Tibial nerve (tissue), 4 donors: ENCODE measurements at regions not wholly inside any gene's neighbourhood (a gene's known extent, or its start where the extent isn't known, plus 50 kb on each side); places are given as distances from the start of the nearest gene placed in this dataset.

ENCODE experiments used
- DNase-seq, 2 donors: peaks; one replicate each; pipeline ENCODE4 v3.0.0-alpha.2; 2019; ENCODE audit warnings: low spot score in 2 of 2
- H3K27ac ChIP-seq, 4 donors: fragments of 200-600 bp; sonication (generic) in 3 of 4; one replicate each; pipeline ENCODE4 v1.5.1; 2017 to 2019; ENCODE audit warnings: mild to moderate bottlenecking in 1 of 4
- H3K27me3 ChIP-seq, 2 donors: fragments of 200-600 bp; sonication (generic) in 1 of 2; one replicate each; pipeline versions ENCODE4 v1.5.1 to v1.6.0; 2017 to 2019
- H3K36me3 ChIP-seq, 3 donors: fragments of 200-600 bp; sonication (generic); one replicate each; pipeline ENCODE4 v1.5.1; 2018 to 2019
- H3K4me1 ChIP-seq, 4 donors: fragments of 200-600 bp; sonication (generic) in 3 of 4; one replicate each; pipeline ENCODE4 v1.5.1; 2017 to 2019
- H3K4me3 ChIP-seq, 4 donors: fragments of 200-600 bp; sonication (generic) in 3 of 4; one replicate each; pipeline ENCODE4 v1.5.1; 2017 to 2019; ENCODE audit warnings: mild to moderate bottlenecking in 1 of 4, moderate library complexity in 1 of 4
- H3K9me3 ChIP-seq, 4 donors: fragments of 200-600 bp; sonication (generic) in 3 of 4; one replicate each; pipeline ENCODE4 v1.5.1; 2017 to 2019
- CTCF ChIP-seq, 5 experiments: fragments of 200-600 bp in 3 of 5; fragments of 450-650 bp in 2 of 5; sonication (generic) in 3 of 5; IDR thresholded peaks; one replicate each; pipeline ENCODE4 v1.5.1; 2016 to 2019; ENCODE audit warnings: antibody characterized with exemption in 5 of 5, mild to moderate bottlenecking in 3 of 5, moderate library complexity in 2 of 5
- EP300 ChIP-seq, 2 donors: sonication (generic); formaldehyde crosslinking; IDR thresholded peaks; one replicate each; pipeline ENCODE4 v1.6.1; 2017; ENCODE audit warnings: antibody characterized with exemption in 2 of 2, mild to moderate bottlenecking in 1 of 2
- POLR2A ChIP-seq, 2 donors: fragments of 450-650 bp; IDR thresholded peaks; one replicate each; pipeline ENCODE4 v1.6.1; 2017; ENCODE audit warnings: antibody characterized with exemption in 2 of 2, mild to moderate bottlenecking in 2 of 2, moderate library complexity in 2 of 2
- WGBS, 2 donors: methylation state at CpG; one replicate each; pipeline ENCODE4 v1.1.5; 2018; 5-methylcytosine and 5-hydroxymethylcytosine counted together

DNA sequence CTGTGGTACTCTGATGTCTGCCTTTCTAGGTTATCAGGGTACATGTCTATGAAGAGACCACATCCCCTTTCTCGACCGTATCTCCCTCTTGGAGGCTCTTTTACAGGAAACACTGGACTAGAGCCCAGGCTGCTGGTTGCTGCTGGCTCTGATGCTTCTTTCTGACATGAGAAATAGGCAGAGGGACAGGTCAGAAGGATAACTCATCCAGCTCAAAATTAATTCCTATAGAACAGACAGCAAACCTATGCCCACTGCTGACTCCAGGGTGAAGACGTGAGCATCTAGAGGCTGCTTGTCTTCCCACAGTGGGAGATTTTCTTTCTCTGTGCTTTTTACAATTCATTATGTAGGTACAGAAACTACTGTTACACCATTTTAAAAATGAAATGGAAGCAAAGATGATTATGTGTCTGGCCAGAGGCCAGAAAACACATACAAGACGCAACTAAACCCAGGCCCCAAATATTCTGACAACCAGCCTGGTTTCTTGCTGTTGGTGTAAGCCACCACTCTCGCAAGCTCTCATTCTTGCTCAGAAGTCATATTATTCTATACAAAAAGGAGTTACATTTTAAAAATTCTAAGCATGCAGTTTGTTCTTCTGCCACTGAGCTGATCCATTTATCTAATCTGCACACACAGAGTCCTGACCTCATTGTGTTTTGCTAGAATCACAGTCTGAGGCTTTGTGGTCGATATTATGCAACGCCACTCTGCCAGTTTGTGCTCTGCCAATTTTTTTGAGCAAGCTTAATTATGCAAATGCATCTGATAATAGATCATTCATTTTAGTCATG is 424.3 kb downstream of the KIF20B start:
- DNase-seq, result no peak
- TF ChIP-seq EP300 (IDR thresholded peaks at IDR 0.05) (no peak), POLR2A (IDR thresholded peaks at IDR 0.05) (no peak), CTCF (IDR thresholded peaks at IDR 0.05) (no peak)
- WGBS, 2 donors, result 43 to 54% methylated on average over 7 of the region's 7 CpGs
- Histone ChIP-seq H3K36me3 (no peaks in the 10 kb centered on the region), H3K27ac (no peak overlapping the region), H3K27me3 (no peaks in the 10 kb centered on the region), H3K9me3 (no peaks in the 10 kb centered on the region), H3K4me3 (no peak overlapping the region), H3K4me1 (peaks cover 0 to 5% (median 0%) of the 10 kb centered on the region in 4 donors)

DNA sequence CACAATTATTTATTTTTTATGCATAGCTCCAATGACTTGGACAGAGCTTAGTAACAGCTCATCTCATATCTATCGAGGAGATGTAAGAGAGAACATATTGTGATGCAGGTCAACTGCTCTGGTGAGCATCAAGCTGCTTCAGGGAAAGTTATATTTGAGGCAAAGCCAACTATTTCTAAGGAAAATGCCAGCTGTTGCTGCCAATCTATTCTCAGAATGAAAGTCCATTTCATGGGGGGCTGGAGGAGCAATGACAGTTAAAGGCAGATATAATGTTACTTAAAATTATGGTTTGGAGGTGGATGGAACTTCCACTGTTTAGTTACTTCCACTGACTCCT is 424.8 kb downstream of the KIF20B start:
- Histone ChIP-seq H3K27me3 (no peaks in the 10 kb centered on the region), H3K36me3 (no peaks in the 10 kb centered on the region), H3K27ac (no peak overlapping the region), H3K4me3 (no peak overlapping the region), H3K4me1 (peaks cover 0 to 5% (median 0%) of the 10 kb centered on the region in 4 donors), H3K9me3 (no peaks in the 10 kb centered on the region)
- no peak for DNase-seq
- no peak for TF ChIP-seq POLR2A (IDR thresholded peaks at IDR 0.05)
- no peak for TF ChIP-seq CTCF (IDR thresholded peaks at IDR 0.05)
- TF ChIP-seq EP300 (IDR thresholded peaks at IDR 0.05), result no peak
- WGBS, 2 donors, result 50 to 59% methylated on average over 1 of the region's 1 CpG

- Histone ChIP-seq H3K4me1 (peaks cover 0 to 2% (median 0%) of the 10 kb centered on the region in 4 donors), H3K27ac (no peak overlapping the region), H3K4me3 (no peak overlapping the region), H3K9me3 (peaks cover 0 to 20% (median 2%) of the 10 kb centered on the region in 4 donors), H3K27me3 (no peaks in the 10 kb centered on the region), H3K36me3 (no peaks in the 10 kb centered on the region)
- TF ChIP-seq CTCF (IDR thresholded peaks at IDR 0.05) (no peak), POLR2A (IDR thresholded peaks at IDR 0.05) (no peak), EP300 (IDR thresholded peaks at IDR 0.05) (no peak)
- DNase-seq, result no peak
- WGBS, 2 donors, result 80 to 84% methylated on average over 2 of the region's 2 CpGs
These were observed 429.1 kb downstream of the KIF20B start for GRCh38 chr10:90130321-90131086.

DNA sequence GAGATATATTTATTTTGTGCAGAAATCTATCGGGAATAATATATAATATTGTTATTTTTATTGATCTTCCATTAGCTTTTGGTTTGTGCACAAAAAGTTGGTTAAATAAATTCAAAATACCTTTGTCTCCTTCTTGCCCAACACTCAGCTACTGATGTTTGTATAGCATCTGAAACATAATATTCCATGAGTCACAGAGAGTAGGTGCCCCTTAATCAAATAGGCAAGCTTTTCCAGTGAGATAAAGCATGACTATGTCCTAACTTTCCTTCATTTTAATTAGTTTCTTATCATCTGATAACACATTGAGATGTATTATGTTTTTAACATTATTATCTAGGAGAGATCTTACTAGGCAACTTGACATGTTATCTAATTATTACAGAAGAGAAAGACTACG is 432.2 kb downstream of the KIF20B start:
- Histone ChIP-seq H3K27me3 (no peaks in the 10 kb centered on the region), H3K4me1 (no peaks in the 10 kb centered on the region), H3K36me3 (no peaks in the 10 kb centered on the region), H3K27ac (no peak overlapping the region), H3K4me3 (no peak overlapping the region), H3K9me3 (peaks cover 0 to 51% (median 17%) of the 10 kb centered on the region in 4 donors)
- WGBS, 2 donors, result 90% methylated on average over 2 of the region's 2 CpGs
- no peak for DNase-seq
- TF ChIP-seq EP300 (IDR thresholded peaks at IDR 0.05) (no peak), CTCF (IDR thresholded peaks at IDR 0.05) (no peak), POLR2A (IDR thresholded peaks at IDR 0.05) (no peak)

DNA sequence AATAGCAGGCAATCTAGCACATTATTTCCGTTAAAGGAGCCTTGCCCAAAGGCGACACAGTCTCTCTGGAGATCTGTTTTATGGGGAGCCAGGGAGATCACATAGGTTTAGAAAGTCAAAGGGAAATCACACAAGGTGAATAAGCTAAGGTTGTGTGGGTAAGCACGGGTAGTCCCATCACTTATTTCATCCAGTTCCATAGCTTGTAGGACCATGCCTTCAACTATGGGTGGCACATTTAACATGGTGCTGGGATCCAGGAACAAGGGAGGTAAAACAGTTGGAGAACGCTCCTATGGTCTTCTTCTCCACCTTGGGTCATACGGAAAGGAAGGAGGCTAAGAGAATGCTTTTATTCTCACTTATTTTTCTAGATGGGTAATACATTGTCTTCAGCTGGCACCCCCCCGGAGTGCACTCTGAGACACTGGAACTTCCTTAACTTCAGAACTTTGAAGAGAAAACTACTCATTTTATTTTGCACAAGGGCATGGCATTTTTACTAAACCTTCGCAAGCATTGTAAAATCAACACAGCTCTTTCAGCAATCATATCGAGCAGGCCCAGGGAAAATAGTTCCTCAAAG is 435.4 kb downstream of the KIF20B start:
- Histone ChIP-seq H3K27ac (no peak overlapping the region), H3K9me3 (peaks cover 0 to 68% (median 18%) of the 10 kb centered on the region in 4 donors), H3K4me1 (no peaks in the 10 kb centered on the region), H3K27me3 (no peaks in the 10 kb centered on the region), H3K36me3 (no peaks in the 10 kb centered on the region), H3K4me3 (no peak overlapping the region)
- DNase-seq, result no peak
- 76% methylated on average over 8 of the region's 8 CpGs for WGBS, 2 donors
- no peak for TF ChIP-seq EP300 (IDR thresholded peaks at IDR 0.05)
- TF ChIP-seq CTCF (IDR thresholded peaks at IDR 0.05), result no peak
- no peak for TF ChIP-seq POLR2A (IDR thresholded peaks at IDR 0.05)
